ENCODE measurements at regions not wholly inside any gene's neighbourhood (a gene's known extent, or its start where the extent isn't known, plus 50 kb on each side); places are given as distances from the start of the nearest gene placed in this dataset.
"Not testable (repeated sequence)": the region's sequence is repeated elsewhere in the genome, so short reads cannot be mapped to it uniquely, and the experiment has no call there.

GRCh38 chr2:21740484-21740883 lies 616.7 kb downstream of the TDRD15 start:
- DNase-seq, result no peak

GRCh38 chr2:21746499-21746898 lies 622.7 kb downstream of the TDRD15 start:
- no peak for DNase-seq

GRCh38 chr2:21748501-21748900 lies 624.7 kb downstream of the TDRD15 start:
- DNase-seq, result no peak

- no peak for DNase-seq
Observed at GRCh38 chr2:21754164-21754788, 630.5 kb downstream of the TDRD15 start.

- DNase-seq, result no peak
Observed at GRCh38 chr2:21757805-21758430, 634.1 kb downstream of the TDRD15 start.

- no peak for DNase-seq
Observed at GRCh38 chr2:21759819-21760218, 636.1 kb downstream of the TDRD15 start.

GRCh38 chr2:21761361-21761760 lies 637.6 kb downstream of the TDRD15 start:
- no peak for DNase-seq

GRCh38 chr2:21763501-21763900 lies 639.7 kb downstream of the TDRD15 start:
- no peak for DNase-seq

- no peak for DNase-seq
Observed at GRCh38 chr2:21770787-21771186, 647.0 kb downstream of the TDRD15 start.

GRCh38 chr2:21772624-21773023 lies 648.9 kb downstream of the TDRD15 start:
- no peak for DNase-seq

GRCh38 chr2:21773168-21773567 lies 649.4 kb downstream of the TDRD15 start:
- DNase-seq, result no peak

GRCh38 chr2:21774691-21775368 lies 651.1 kb downstream of the TDRD15 start:
- no peak for DNase-seq

GRCh38 chr2:21779786-21780185 lies 656.0 kb downstream of the TDRD15 start:
- no peak for DNase-seq

GRCh38 chr2:21781962-21782361 lies 658.2 kb downstream of the TDRD15 start:
- no peak for DNase-seq

GRCh38 chr2:21782866-21783265 lies 659.1 kb downstream of the TDRD15 start:
- DNase-seq, result no peak

GRCh38 chr2:21787941-21788340 lies 664.2 kb downstream of the TDRD15 start:
- no peak for DNase-seq

GRCh38 chr2:21790311-21790710 lies 666.5 kb downstream of the TDRD15 start:
- not testable (repeated sequence) for DNase-seq

- DNase-seq, result no peak
Observed at GRCh38 chr2:21792571-21792970, 668.8 kb downstream of the TDRD15 start.

GRCh38 chr2:21793461-21793860 lies 669.7 kb downstream of the TDRD15 start:
- no peak for DNase-seq

- DNase-seq, result no peak
Observed at GRCh38 chr2:21794611-21795010, 670.8 kb downstream of the TDRD15 start.

GRCh38 chr2:21800356-21800755 lies 676.6 kb downstream of the TDRD15 start:
- DNase-seq, result no peak

- DNase-seq, result no peak
Observed at GRCh38 chr2:21803550-21803949, 679.8 kb downstream of the TDRD15 start.

- no peak for DNase-seq
Observed at GRCh38 chr2:21804151-21804550, 680.4 kb downstream of the TDRD15 start.

- no peak for DNase-seq
Observed at GRCh38 chr2:21811541-21811940, 687.8 kb downstream of the TDRD15 start.
